Activated CD8-positive, alpha-beta memory T cell treated with anti-CD3 and anti-CD28 coated beads, Interleukin-2, amount 50 U/mL, for 48 hours (primary cell): ENCODE measurements at regions not wholly inside any gene's neighbourhood (a gene's known extent, or its start where the extent isn't known, plus 50 kb on each side); places are given as distances from the start of the nearest gene placed in this dataset.
"Not testable (repeated sequence)": the region's sequence is repeated elsewhere in the genome, so short reads cannot be mapped to it uniquely, and the experiment has no call there.

Experiments
- DNase-seq: peaks from one replicate; pipeline ENCODE4 v3.0.0-alpha.2; 2020

DNA sequence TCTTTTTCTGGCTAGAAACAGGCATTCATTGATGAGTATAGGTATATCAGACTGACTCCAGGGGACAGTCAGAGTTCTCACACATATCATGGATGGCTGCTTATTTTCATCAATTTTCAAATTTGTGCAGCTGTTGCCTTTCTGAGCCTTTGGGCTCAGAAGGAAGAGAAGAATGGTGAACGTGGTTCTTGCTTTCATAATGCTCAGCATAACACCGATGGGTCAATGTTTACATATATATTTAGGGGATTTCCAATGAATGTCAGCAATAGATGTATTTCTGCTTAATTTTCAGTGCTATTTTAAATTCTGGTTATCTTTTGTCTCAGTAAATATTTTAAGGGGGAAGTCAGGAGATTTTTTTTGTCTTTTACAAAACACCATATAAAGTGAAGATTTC, 581.4 kb upstream of the DPPA4 start:
- DNase-seq, result no peak

DNA sequence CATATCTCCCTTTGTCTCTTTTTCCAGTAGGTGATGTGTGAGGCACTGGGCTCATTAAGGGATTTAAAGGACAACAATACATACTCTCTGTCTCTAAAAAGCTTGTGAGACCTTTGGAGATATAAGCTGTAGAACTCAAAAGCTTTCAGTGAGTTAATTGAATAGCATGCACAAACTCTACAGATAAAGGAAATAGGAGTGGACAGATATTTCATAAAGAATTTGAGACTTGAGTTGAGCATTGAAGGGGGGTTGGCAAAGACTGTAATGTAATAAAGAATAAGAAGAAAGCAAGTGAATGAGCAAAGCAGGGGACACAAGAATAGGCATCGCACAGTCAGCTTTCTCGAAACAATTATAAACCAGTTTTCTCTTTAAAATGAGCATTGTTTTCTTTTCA, 583.4 kb upstream of the DPPA4 start:
- no peak for DNase-seq

DNA sequence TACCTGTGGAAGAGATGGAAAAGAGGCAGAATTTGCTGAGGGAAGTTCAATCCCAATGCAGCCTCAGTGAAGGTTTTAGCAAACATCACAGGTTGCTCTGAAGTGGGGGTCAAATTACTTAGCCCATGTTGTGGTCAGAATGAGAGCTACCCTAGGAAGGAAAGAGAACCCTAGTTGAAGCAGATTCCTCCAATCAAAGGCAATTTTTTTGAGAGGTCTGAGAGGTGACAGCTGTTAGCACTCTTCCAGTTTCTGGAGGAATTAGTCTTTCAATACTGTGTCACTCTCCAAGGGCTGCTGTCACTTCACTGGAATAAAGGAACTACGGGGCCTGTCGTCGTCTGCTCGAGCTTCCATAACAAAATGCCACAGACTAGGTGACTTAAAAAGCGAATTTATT, 584.2 kb upstream of the DPPA4 start:
- no peak for DNase-seq

DNA sequence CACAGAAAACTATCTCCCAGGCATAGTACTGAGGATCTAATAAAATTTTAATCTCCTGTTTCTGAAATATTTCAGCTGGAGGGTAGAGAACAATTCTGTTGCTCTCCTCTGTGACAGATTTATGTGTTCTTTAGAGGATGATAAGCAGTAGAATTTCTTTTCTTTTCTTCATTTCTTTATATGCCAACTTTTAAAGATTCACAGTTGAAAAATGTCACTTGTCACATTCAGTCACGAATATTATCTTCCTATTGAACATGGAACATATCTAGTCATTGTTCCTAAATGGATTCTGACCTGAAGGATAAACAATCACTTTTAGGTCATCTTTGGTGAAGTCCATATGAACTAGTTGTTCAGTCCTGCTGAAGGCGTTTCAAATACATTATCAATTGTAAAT, 585.5 kb upstream of the DPPA4 start:
- DNase-seq, result no peak

DNA sequence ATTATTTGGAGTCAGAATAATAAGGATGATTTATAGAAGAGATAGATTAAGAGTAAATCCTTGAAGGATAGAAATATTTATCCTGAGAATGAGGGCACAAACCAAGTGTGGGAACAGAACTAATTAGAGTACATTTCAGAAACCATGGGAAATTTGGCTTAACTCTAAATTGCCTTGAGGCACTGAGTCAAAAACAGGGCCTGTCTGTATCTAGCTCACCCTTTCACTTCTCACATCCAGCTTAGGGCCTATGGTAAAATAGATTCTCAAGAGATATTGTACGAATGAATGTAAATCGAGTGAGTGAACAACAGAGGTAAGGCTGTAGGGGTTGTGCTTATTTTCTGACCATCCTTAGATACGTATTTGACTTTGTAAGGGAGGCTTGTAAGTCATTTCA, 586.1 kb upstream of the DPPA4 start:
- no peak for DNase-seq

DNA sequence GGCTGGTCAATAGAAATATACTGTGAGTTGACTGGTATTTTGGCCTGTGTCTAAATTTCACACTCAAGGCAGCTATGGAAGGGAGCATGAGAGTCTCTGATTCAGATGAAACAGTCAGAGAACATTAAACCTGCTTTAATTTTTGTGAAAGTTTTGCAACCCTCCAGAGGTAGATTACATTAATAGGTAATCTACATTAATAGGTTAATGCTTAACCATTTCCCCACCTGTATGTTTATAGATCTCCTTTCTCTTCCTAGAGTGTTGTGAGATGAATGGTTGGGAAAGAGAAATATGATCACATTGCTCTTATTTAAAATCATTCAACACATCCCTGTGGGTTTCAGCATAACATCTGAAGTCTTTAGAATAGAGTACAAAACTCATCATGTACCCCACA, 586.9 kb upstream of the DPPA4 start:
- no peak for DNase-seq

DNA sequence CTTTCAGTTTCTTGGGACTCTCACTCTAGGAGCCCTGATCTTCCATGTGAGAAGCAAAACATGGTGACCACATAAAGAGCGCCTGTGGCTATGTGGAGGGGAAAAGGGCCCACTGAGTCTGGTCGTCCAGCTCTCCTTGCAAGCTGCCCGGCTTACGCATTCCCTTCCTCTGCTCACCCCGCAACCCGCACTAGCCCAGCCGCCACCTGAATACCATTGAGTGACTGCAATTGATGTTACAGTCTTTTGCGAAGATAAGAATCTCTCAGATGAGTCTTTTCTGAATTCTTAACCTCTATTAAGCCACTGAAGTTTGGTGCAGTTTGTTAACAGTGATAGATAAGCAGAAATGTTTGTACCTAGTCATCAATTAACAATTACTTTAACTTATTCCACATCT, 589.0 kb upstream of the DPPA4 start:
- no peak for DNase-seq

DNA sequence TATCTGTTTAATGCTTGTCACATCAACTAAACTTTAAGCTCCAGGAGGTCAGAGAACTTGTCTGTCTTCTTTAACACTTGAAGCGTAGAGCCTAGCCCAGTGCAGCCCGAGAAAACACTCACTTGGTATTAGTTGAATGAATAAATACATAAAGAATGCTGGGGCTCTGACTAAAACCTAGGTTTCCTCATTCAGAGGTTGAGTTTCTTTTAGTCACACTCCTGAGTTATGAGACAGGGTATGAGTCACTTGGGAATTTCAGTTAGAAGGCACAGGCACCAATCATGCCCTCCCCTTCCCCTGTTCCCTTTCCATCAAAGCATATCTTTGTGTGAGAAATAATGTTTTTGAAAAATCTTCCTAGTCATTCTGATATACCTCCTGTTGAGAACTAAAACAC, 589.8 kb upstream of the DPPA4 start:
- DNase-seq, result no peak

DNA sequence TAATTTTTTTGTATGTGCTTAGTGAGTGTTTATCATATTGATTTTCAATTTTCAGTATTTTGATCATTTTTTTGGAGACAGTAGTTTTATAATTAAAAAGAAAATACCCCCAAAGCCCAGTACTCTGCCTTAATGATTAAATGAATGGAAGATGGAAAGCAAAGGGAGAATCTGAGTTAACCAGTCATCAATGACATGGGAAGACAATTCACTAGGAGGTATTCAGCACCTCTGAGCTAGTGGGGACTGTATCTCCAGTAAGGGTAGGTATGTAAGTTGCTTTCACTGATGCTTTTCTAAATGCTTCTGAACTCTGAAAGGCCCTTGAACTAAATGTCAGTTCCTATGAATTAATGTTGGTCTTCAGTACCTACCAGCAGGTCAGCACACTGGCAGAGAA, 590.4 kb upstream of the DPPA4 start:
- DNase-seq, result no peak

DNA sequence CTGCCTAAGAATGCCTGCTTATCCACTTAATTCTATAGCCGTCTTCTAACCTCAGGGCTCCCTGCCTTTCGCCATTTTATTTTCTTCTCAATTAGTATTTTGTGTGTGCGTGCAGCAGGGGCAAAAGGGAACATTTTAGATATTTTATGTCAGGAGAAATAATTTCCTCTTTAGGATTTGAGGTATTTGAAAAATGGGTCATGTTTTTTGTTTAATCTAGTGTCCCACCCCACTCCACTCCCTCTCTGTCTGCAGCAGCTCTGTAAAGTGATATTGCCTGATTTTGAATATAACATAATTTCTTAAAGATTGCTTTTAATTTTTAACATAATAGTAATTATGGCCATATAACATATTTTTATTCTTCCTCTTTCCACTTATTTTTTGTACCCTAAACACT, 593.2 kb upstream of the DPPA4 start:
- DNase-seq, result no peak

DNA sequence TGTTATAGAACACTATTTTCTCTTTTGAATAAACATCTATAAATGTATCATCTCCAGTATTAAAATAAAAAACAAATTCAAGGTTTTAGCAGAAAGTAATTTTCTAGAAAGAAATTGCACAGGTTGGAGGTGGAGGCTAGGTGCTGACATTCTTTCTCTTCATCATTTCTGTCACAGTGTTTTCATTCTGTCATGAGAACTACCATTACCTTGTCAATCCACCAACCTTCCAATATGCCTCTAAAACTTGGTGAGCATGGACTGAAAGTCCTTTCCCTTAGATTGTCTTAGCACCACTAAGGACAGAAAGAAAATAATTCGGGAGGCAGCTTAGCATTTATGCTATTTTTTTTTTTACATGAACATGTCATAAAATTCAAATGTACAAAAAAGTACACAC, 596.2 kb upstream of the DPPA4 start:
- DNase-seq, result no peak

DNA sequence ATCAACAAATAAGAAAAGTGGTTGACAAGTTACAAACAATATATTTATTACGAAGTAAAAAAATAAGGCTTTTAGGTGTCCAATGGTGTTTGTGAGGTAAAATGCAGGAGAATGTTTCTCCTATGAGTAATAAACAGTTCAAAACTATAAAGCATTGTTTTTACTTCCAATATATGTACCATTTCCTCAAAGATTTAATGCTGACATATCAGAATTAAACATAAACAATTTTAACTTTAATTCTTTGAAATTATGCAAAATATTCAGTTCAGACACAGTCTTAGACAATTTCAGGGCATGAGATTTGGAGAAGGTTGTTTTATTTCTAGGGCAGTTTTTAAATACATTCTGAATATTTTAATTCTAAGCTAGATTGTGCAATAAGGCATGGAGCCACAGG, 602.5 kb upstream of the DPPA4 start:
- no peak for DNase-seq

DNA sequence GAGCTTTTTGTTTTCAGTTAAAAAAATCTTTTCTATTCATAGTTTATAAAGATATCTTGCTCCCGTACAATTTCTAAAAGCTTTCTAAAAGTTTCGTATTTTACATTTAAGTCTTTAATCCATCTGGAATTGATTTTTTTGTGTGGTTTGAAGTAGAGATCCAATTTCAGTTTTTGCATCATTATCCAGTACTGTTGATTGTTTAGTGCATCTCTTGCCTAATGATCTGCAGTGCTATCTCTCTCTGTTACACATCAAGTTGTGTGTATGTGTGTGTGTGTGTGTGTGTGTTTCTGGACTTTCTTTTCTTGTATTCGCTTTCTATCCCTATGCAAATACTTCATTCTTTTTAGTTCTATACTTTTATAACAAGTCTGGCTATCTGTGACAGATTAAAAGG, 605.8 kb upstream of the DPPA4 start:
- DNase-seq, result no peak

DNA sequence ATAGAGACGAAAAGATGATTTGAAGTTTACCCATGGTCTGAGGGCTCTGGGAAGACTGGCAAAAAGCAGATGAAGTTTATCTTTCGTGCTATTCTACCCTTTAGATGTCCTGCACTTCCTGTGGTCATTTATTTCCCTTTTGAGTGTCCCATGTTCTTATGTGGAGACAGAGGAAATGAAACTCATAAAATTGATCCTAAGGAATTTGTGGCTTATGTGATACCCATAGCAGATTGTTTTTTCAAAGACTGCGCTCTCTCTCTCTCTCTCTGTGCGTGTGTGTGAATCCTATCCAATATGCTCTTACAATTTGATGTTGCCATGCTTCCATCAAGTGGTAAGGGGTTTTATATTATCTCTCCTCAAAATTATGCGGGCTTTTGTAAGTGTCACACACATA, 607.5 kb upstream of the DPPA4 start:
- DNase-seq, result no peak

DNA sequence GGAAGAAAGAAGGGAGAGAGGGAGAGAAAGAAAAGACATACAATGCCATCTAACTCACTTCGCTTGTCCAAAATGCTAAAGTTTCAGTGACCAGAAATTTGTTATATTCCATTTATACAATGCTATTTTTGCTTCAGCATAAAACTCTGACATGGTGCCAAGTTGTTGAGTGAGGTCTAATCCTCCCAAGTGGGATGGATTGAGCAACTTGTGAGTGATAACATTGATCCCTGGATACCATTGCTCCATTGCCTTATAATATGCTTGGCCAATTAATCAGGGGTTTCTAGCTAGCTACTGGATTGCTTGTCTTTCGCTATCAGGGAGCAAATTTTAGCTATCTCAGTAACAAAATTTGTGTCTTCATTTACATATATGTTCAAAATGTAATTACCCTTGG, 615.6 kb upstream of the DPPA4 start:
- no peak for DNase-seq

DNA sequence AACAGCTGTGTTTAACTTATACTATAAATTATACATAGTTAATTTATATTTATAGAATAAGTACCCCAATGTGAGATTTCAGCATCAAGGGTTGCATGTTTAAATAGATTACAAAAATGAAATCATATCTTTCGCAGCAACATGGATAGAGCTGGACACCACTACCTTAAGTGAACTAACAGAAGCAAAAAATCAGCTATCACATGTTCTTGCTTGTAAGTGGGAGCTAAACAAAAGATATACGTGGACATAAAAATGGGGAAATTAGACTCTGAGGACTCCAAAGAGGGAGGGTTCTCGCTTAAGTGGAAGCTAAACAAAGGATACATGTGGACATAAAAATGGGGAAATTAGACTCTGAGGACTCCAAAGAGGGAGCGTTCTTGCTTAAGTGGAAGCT, 626.5 kb upstream of the DPPA4 start:
- DNase-seq, result no peak

DNA sequence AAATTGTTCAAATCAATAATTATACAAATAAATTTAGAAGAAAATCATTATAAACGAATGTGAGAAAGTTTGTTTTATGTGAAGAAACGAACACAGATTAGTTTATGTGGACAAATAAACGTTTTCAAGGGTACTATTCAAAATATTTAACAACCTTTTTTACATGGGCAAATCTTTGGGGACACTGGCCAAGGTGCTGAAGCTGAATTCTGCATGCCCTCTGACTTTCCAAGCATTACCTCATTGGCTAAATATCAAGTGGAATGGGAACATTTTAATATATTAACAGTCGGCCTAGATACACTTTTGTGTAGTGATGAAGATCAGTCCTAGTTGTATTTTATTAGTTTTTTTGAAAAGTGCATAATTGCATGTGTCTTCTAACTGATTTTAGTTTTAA, 636.4 kb upstream of the DPPA4 start:
- DNase-seq, result no peak

DNA sequence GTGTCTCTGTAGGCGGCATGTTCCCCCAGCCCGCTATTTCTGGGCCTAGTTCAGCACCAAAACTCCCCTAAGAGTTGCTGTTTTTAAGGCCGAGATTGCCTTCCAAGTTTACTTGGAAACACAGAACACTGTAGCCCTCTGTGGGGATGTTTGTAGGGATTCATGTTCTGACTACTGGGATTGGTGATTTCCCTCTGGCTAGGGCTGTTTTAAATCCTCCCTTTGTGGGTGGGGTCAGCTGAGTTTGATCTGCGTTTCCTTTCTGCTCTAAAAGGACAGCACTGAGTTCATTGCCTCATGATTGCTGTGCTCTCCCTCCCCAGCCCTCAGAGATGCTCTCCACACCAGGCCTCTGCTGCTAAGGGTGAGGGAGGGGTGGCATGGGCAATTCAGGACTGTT, 640.6 kb upstream of the DPPA4 start:
- DNase-seq, result no peak

DNA sequence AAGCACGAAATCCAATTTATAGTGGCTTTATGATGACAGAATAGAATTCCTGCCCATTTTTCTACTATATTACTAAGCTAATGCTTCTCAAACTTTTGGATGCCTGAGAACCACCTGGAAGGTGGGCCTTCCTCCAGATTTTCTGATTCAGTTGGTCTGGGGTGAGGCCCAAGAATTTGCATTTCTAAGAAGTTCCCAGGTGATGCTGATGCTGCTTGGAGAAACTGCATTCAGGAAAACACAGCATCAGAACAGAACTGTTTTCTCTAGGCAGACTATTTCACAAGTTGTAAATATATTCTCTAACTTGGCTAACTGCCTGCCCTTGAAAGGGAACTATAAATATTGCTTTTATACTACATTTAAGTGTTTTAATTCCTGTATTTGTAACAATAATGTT, 644.9 kb upstream of the DPPA4 start:
- DNase-seq, result no peak

DNA sequence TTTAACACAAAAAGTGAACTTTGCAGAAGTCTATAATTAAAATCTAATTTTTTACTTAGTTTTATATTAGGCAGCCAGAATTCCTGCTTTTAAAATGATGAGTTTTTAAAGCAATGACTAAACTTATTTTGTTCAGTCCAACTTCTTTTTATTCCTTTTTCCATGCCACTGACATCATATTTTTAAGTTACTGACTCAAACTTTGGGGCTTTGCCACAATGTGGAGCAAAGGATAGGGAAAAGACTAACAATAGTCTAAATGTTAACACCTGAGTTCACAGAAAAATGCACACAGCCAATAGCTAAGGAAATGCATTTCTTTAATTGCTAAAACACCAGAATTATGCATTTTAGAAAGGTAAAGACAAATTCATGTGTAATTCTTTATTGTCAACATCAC, 647.6 kb upstream of the DPPA4 start:
- no peak for DNase-seq

DNA sequence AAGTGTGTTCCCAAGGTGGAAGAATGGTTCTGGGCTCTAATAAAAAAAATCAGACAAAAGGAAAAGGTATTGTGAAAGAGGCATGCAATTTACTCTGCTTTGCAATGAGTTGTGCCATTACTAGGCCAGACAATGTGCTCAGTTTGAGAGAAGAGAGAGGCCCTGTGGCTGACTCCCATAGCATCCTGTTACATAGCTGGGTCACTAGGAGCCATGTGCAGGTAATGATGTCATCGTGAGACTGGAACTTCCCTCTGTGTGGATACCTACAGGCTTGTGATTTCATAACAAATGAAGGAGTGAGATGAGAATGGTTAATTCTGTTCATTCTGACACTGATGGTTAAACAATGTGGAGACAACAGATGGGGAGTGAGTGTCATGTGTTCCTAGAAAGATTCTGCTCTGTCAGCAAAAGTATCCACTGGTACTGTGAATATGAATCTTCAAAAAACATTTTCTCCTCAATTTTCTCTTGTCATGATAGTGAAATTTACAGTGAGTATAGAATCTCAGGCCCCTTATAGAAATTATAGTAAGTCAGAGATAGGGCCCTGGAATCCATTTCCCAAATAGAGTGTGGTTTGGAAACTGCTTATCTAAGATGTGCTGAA, 648.7 kb upstream of the DPPA4 start:
- no peak for DNase-seq

DNA sequence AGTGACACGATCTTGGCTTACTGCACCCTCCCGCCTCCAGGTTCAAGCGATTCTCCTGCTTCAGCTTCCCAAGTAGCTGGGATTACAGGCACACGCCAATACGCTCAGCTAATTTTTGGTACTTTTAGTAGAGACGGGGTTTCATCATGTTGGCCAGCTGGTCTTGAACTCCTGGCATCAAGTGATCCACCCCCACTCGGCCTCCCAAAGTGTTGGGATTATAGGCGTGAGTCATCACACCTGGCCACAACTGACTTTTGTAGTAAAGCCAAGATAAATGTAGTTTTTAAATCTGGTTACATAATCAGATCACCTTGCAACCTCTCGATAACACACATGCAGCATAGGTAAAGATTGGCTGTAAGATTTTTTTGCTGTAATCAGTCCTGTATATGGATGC, 657.5 kb upstream of the DPPA4 start:
- no peak for DNase-seq

DNA sequence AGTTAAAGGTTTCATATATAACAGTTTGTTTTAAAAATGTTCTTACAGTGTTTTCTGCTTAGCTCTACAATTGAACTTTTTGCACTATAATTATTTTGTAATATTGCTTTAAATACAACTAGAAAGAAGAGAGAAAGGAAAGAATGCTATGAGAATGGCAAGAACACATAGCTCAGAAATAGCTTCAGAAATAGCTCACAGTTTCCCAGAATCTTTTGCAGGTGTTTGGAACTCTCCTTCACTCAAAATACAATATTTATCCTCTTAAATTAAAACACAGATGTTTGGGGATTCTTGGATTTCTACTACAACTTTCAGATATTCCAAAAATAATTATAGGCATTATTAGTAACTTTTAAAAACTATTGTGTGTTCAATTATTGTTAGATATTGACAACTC, 658.0 kb upstream of the DPPA4 start:
- no peak for DNase-seq

DNA sequence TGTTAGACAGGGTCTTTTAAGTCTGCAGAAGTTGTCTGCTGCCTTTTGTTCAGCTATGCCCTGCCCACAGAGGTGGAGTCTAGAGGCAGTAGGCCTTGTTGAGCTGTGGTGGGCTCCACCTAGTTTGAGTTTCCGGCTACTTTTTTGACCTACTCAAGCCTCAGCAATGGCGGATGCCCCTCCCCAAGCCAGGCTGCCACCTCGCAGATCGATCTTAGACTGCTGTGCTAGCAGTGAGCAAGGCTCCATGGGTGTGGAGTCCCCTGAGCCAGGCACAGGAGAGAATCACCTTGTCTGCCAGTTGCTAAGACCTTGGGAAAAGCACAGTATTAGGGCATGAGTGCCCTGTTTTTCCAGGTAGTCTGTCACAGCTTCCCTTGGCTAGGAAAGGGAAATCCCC, 664.6 kb upstream of the DPPA4 start:
- not testable (repeated sequence) for DNase-seq

DNA sequence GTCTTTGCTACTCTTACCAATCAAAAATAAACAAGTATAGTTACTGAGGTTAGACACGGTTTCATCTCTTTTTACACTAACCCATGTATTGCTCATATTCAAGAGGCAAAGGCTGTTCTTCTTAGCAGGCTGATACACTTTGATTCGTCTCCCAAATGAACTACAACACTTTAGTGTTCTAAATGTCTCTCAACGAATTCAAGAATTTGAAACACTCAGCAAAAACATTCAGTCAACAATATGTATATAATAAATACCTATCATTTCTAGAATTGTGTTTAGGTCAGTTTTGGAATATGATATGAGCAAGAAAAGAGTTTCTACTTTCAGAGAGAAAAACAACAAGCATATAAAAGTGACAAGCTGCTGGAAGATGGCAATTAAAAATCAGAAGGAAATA, 669.6 kb upstream of the DPPA4 start:
- DNase-seq, result no peak
